Ishikawa (cell line): ENCODE measurements at regions not wholly inside any gene's neighbourhood (a gene's known extent, or its start where the extent isn't known, plus 50 kb on each side); places are given as distances from the start of the nearest gene placed in this dataset.

Source experiments
- CEBPB ChIP-seq: IDR thresholded peaks from 2 replicates; pipeline ENCODE4 v1.6.1; 2012
- CREB1 ChIP-seq: IDR thresholded peaks from 2 replicates; pipeline ENCODE4 v1.6.1; 2012; ENCODE audit warnings: low read depth
- EGR1 ChIP-seq: IDR thresholded peaks from 2 replicates; pipeline ENCODE4 v1.6.1; 2012
- EP300 ChIP-seq: IDR thresholded peaks from 2 replicates; pipeline ENCODE4 v1.6.1; 2012; ENCODE audit warnings: borderline replicate concordance
- FOXM1 ChIP-seq: IDR thresholded peaks from 2 replicates; pipeline ENCODE4 v1.6.1; 2012; ENCODE audit warnings: low read depth, borderline replicate concordance
- MAX ChIP-seq: IDR thresholded peaks from 2 replicates; pipeline ENCODE4 v1.6.1; 2012
- NFIC ChIP-seq: IDR thresholded peaks from 2 replicates; pipeline ENCODE4 v1.6.1; 2012
- RAD21 ChIP-seq: IDR thresholded peaks from 2 replicates; pipeline ENCODE4 v1.6.1; 2012; ENCODE audit warnings: low read depth
- REST ChIP-seq: IDR thresholded peaks from 2 replicates; pipeline ENCODE4 v1.6.1; 2012; ENCODE audit warnings: low read depth, mild to moderate bottlenecking
- TAF1 ChIP-seq: IDR thresholded peaks from 2 replicates; pipeline ENCODE4 v1.6.1; 2012; ENCODE audit warnings: low read depth, mild to moderate bottlenecking
- TCF12 ChIP-seq: IDR thresholded peaks from 2 replicates; pipeline ENCODE4 v1.6.1; 2012; ENCODE audit warnings: low read depth
- TEAD4 ChIP-seq: IDR thresholded peaks from 2 replicates; pipeline ENCODE4 v1.6.1; 2012
- USF1 ChIP-seq: IDR thresholded peaks from 2 replicates; pipeline ENCODE4 v1.6.1; 2012
- YY1 ChIP-seq: IDR thresholded peaks from 2 replicates; pipeline ENCODE4 v1.6.1; 2012; ENCODE audit warnings: low read depth
- ZBTB7A ChIP-seq: IDR thresholded peaks from 2 replicates; pipeline ENCODE4 v1.6.1; 2012; ENCODE audit warnings: low read depth

GRCh38 chr16:35562919-35563318, 2103.5 kb downstream of the TP53TG3F start:
- TF ChIP-seq CEBPB = no peak
- TF ChIP-seq CREB1 = no peak
- no peak for TF ChIP-seq FOXM1
- TF ChIP-seq TAF1 = no peak
- TF ChIP-seq NFIC = no peak
- no peak for TF ChIP-seq YY1
- no peak for TF ChIP-seq MAX
- TF ChIP-seq USF1 = no peak
- TF ChIP-seq EGR1 = no peak
- TF ChIP-seq TCF12 = no peak
- no peak for TF ChIP-seq REST
- no peak for TF ChIP-seq EP300
- no peak for TF ChIP-seq RAD21
- no peak for TF ChIP-seq TEAD4
- no peak for TF ChIP-seq ZBTB7A

- TF ChIP-seq EGR1 (no peak), ZBTB7A (no peak), NFIC (no peak), MAX (no peak), RAD21 (no peak), CREB1 (no peak), FOXM1 (no peak), TEAD4 (no peak)
Observed at GRCh38 chr16:35564148-35564547, 2104.7 kb downstream of the TP53TG3F start.

- TF ChIP-seq REST = no peak
- no peak for TF ChIP-seq EP300
- no peak for TF ChIP-seq USF1
- no peak for TF ChIP-seq TEAD4
- no peak for TF ChIP-seq NFIC
- TF ChIP-seq TAF1 = no peak
- no peak for TF ChIP-seq MAX
- TF ChIP-seq YY1 = no peak
- no peak for TF ChIP-seq RAD21
- no peak for TF ChIP-seq TCF12
- no peak for TF ChIP-seq CEBPB
- TF ChIP-seq CREB1 = no peak
Observed at GRCh38 chr16:35564889-35565288, 2105.5 kb downstream of the TP53TG3F start.

- TF ChIP-seq REST (no peak), CEBPB (no peak), RAD21 (no peak), MAX (no peak), NFIC (no peak), TEAD4 (no peak), CREB1 (no peak), YY1 (no peak), EGR1 (no peak), TAF1 (no peak), FOXM1 (no peak), TCF12 (no peak)
Observed at GRCh38 chr16:35565626-35566025, 2106.2 kb downstream of the TP53TG3F start.

- TF ChIP-seq ZBTB7A (no peak), CREB1 (no peak), MAX (no peak), EGR1 (no peak), TEAD4 (no peak), REST (no peak), FOXM1 (no peak), YY1 (no peak)
Observed at GRCh38 chr16:35569413-35569812, 2110.0 kb downstream of the TP53TG3F start.
